Astrocyte of the hippocampus (primary cell): ENCODE measurements at regions not wholly inside any gene's neighbourhood (a gene's known extent, or its start where the extent isn't known, plus 50 kb on each side); places are given as distances from the start of the nearest gene placed in this dataset.
"Not testable (repeated sequence)": the region's sequence is repeated elsewhere in the genome, so short reads cannot be mapped to it uniquely, and the experiment has no call there.

Experiments
- DNase-seq: peaks from one replicate; pipeline ENCODE4 v3.0.0; 2011; ENCODE audit warnings: low read depth, low spot score

GRCh38 chr2:39998617-39999016 lies 219.6 kb upstream of the THUMPD2 start:
- no peak for DNase-seq

GRCh38 chr2:39996653-39997080 lies 217.6 kb upstream of the THUMPD2 start:
- DNase-seq = peak; percentile 50

GRCh38 chr2:39995005-39995737 lies 216.1 kb upstream of the THUMPD2 start:
- no peak for DNase-seq

GRCh38 chr2:39994151-39994550 lies 215.1 kb upstream of the THUMPD2 start:
- peak; percentile 70 for DNase-seq

- DNase-seq = peak; percentile 37
Observed at GRCh38 chr2:39991298-39991697, 212.2 kb upstream of the THUMPD2 start.

- no peak for DNase-seq
Observed at GRCh38 chr2:39990335-39990900, 211.4 kb upstream of the THUMPD2 start.

- DNase-seq = no peak
Observed at GRCh38 chr2:39989888-39990287, 210.8 kb upstream of the THUMPD2 start.

GRCh38 chr2:39981883-39982311 lies 202.8 kb upstream of the THUMPD2 start:
- no peak for DNase-seq

GRCh38 chr2:39975476-39976020 lies 196.5 kb upstream of the THUMPD2 start:
- no peak for DNase-seq

GRCh38 chr2:39968037-39968436 lies 189.0 kb upstream of the THUMPD2 start:
- no peak for DNase-seq

- DNase-seq = not testable (repeated sequence)
Observed at GRCh38 chr2:39960681-39961080, 181.6 kb upstream of the THUMPD2 start.

GRCh38 chr2:39954346-39954745 lies 175.3 kb upstream of the THUMPD2 start:
- DNase-seq = peak; percentile 59

- DNase-seq = peak; percentile 27
Observed at GRCh38 chr2:39949131-39949530, 170.1 kb upstream of the THUMPD2 start.

GRCh38 chr2:39948016-39948719 lies 169.1 kb upstream of the THUMPD2 start:
- peak; percentile 14 for DNase-seq

GRCh38 chr2:39947294-39948015 lies 168.4 kb upstream of the THUMPD2 start:
- no peak for DNase-seq

GRCh38 chr2:39942950-39943349 lies 163.9 kb upstream of the THUMPD2 start:
- peak; percentile 75 for DNase-seq

- peak; percentile 89 for DNase-seq
Observed at GRCh38 chr2:39938035-39938835, 159.2 kb upstream of the THUMPD2 start.

- DNase-seq = no peak
Observed at GRCh38 chr2:39937621-39938020, 158.6 kb upstream of the THUMPD2 start.

GRCh38 chr2:39934851-39935250 lies 155.8 kb upstream of the THUMPD2 start:
- no peak for DNase-seq

GRCh38 chr2:39933196-39933595 lies 154.1 kb upstream of the THUMPD2 start:
- DNase-seq = no peak

GRCh38 chr2:39932198-39932597 lies 153.1 kb upstream of the THUMPD2 start:
- no peak for DNase-seq
